Pancreas (tissue), 10 donors: ENCODE measurements at regions not wholly inside any gene's neighbourhood (a gene's known extent, or its start where the extent isn't known, plus 50 kb on each side); places are given as distances from the start of the nearest gene placed in this dataset.

Experiments
- ATAC-seq, 4 donors: fragments of 200-7000 bp; cut with Tn5 transposase; one replicate each; pipeline versions ENCODE4 v1.8.0 to v1.9.1; 2020; ENCODE audit warnings: mild to moderate bottlenecking in 4 of 4, moderate library complexity in 4 of 4
- DNase-seq, 6 donors: peaks; one replicate each; pipeline ENCODE4 v3.0.0-alpha.2; 2020
- FAIRE-seq: peaks from 2 replicates; lab custom pipeline; 2012; peaks lifted over from hg19 to GRCh38; lab: Jason Lieb, UNC
- H3K27ac ChIP-seq, 4 donors: fragments of 200-600 bp; sonication (generic); 1 replicate in 3 of 4; 2 replicates in 1 of 4; pipeline versions ENCODE4 v1.5.0 to v1.8.0; 2020
- H3K27me3 ChIP-seq, 4 donors: fragments of 200-600 bp; one replicate each; pipeline ENCODE4 v1.8.0; 2021
- H3K36me3 ChIP-seq, 3 donors: fragments of 200-600 bp; sonication (generic) in 1 of 3; one replicate each; pipeline versions ENCODE4 v1.5.0 to v1.8.0; 2020 to 2021
- H3K4me1 ChIP-seq, 3 donors: fragments of 200-600 bp; one replicate each; pipeline ENCODE4 v1.8.0; 2021
- H3K4me3 ChIP-seq, 4 donors: fragments of 200-600 bp; sonication (generic) in 2 of 4; one replicate each; pipeline versions ENCODE4 v1.5.0 to v1.8.0; 2020 to 2021
- H3K9me3 ChIP-seq, 4 donors: fragments of 200-600 bp; one replicate each; pipeline ENCODE4 v1.8.0; 2021
- CTCF ChIP-seq, 4 donors: fragments of 200-600 bp; sonication (generic) in 3 of 4; IDR thresholded peaks; one replicate each; pipeline versions ENCODE4 v1.5.0 to v1.8.0; 2021; ENCODE audit warnings: antibody characterized with exemption in 4 of 4
- WGBS, 2 donors: extraction: QIAGEN DNeasy Blood & Tissue Kit; methylation state at CpG; one replicate each; pipeline ENCODE4 v1.1.7; 2013; 5-methylcytosine and 5-hydroxymethylcytosine counted together
- intact Hi-C, 3 donors: fragments of 100-400 bp; cut with DNase I; formaldehyde crosslinking; loops; one replicate each; pipeline versions ENCODE4 v1.11.1 to v1.14.2; 2022
- donor health status: healthy with polysubstance abuse.
- donor health status: DM: no; HTN: no; CAD: no; lungs with moderate emphysema.
- donor health status: DM: no; HTN: no; CAD: no.
- donor health status: control.
- donor health status: control.
- donor health status: Bipolar disorder and iron deficiency.
- donor health status: DM: yes; HTN: yes; CAD: no.
- donor health status: DM: no; HTN: no; CAD: no.
- donor health status: DM: no; HTN: no; CAD: no.
- donor health status: DM: yes; HTN: yes; CAD: no.

DNA sequence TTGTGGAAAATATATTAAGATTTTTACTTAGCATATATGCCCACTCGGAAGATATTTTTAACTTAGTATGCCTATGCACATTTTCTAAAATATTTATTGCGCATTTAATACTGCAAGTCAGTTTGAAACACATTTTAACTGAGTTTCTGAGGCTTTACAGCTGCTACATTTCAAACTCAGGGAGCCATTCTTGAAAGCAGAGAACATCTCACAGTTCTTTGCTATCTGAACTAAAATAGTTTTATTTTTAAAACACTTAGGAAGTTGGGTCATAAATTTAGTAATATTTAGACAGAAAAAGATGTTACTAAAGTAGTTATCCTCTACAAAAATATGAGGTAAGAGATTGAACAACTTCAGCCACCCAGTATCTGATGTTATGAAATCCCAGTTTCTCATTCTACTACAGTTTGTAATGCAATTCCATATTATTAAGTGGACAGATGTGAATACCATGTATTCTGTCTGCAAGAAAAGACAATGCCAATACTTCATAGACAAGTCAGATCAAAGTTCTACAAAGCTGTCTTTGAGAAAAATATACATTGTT lies 409.9 kb upstream of the EDIL3 start:
- no peaks in the 10 kb centered on the region for H3K4me1 ChIP-seq
- H3K4me3 ChIP-seq: no peak overlapping the region
- H3K27ac ChIP-seq: no peak overlapping the region
- ATAC-seq (no peak), FAIRE-seq (no peak), DNase-seq (no peak)
- 64 to 84% methylated on average over 2 of the region's 2 CpGs for WGBS, 2 donors
- no peaks in the 10 kb centered on the region for H3K9me3 ChIP-seq
- H3K36me3 ChIP-seq: no peaks in the 10 kb centered on the region
- intact Hi-C loops: no loop called here
- H3K27me3 ChIP-seq: no peaks in the 10 kb centered on the region
- no peak for TF ChIP-seq CTCF (IDR thresholded peaks at IDR 0.05)

DNA sequence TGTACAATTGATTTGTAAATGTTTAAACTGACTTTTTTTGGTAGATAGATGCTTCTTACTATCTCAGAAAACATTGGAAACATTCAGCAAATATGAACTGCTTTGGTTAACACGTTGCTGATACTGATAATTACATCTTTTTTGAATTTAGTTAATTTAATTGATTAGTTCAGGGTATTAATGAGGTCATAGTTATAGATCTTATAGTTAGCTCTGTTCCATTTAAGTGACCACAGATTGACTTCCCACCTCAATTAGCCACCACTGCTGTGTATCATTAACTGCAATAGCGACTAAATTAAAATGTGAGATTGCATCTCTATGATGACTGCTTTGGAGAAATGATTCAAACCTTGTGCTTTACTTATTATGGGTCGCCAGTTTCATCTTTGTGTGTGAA lies 407.1 kb upstream of the EDIL3 start:
- TF ChIP-seq CTCF (IDR thresholded peaks at IDR 0.05): no peak
- no peaks in the 10 kb centered on the region for H3K27me3 ChIP-seq
- 43 to 52% methylated on average over 3 of the region's 3 CpGs for WGBS, 2 donors
- intact Hi-C loops: no loop called here
- no peaks in the 10 kb centered on the region for H3K36me3 ChIP-seq
- H3K9me3 ChIP-seq: no peaks in the 10 kb centered on the region
- FAIRE-seq (no peak), DNase-seq (no peak), ATAC-seq (no peak)
- no peak overlapping the region for H3K4me3 ChIP-seq
- H3K4me1 ChIP-seq: no peaks in the 10 kb centered on the region
- H3K27ac ChIP-seq: no peak overlapping the region

DNA sequence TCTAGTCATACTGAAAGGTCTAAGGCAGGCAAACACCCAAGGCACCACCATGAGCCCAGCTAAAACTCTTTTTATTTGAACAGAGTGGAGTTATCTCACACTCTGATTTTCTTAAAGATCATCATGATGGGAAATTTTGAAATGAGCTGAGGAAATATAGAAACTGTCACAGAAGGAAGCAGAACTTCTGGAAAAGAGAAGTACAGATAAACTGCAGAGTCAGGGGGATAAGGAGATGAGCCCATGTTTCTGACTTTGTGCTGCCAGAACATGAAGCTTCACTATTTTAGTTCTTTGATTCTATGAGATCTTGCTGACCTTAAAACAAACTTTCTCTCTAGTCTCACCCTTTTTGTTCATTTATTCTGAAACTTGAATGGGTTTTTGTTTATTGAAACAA lies 406.5 kb upstream of the EDIL3 start:
- H3K27ac ChIP-seq: no peak overlapping the region
- H3K4me3 ChIP-seq: no peak overlapping the region
- intact Hi-C loops: no loop called here
- no peaks in the 10 kb centered on the region for H3K9me3 ChIP-seq
- ATAC-seq: no peak
- no peak for FAIRE-seq
- TF ChIP-seq CTCF (IDR thresholded peaks at IDR 0.05): no peak
- no peaks in the 10 kb centered on the region for H3K36me3 ChIP-seq
- DNase-seq: no peak
- no peaks in the 10 kb centered on the region for H3K4me1 ChIP-seq
- H3K27me3 ChIP-seq: no peaks in the 10 kb centered on the region

DNA sequence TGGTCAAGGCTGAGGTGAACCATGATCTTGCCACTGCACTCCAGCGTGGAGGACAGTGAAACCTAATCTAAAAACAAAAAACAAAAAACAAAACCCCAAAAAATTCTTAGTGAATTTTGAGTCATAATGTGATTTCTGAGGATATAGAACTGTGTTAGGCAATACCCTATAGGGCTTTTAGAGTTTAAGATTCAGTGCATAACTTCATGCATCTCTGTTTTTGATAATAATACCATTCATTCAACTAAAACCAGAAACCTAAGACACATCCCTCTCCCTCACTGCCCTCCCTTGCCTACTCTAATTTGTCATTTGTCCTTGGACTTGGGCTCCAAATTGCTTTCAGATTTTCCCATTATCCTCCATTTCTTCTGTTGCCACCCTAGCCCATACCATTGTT lies 405.7 kb upstream of the EDIL3 start:
- no peaks in the 10 kb centered on the region for H3K36me3 ChIP-seq
- H3K4me1 ChIP-seq: no peaks in the 10 kb centered on the region
- 78 to 91% methylated on average over 1 of the region's 1 CpG for WGBS, 2 donors
- intact Hi-C loops: no loop called here
- TF ChIP-seq CTCF (IDR thresholded peaks at IDR 0.05): no peak
- DNase-seq (no peak), FAIRE-seq (no peak), ATAC-seq (no peak)
- no peak overlapping the region for H3K4me3 ChIP-seq
- H3K27ac ChIP-seq: no peak overlapping the region
- no peaks in the 10 kb centered on the region for H3K27me3 ChIP-seq
- no peaks in the 10 kb centered on the region for H3K9me3 ChIP-seq

GRCh38 chr5:84783003-84783402 lies 398.3 kb upstream of the EDIL3 start:
- H3K4me1 ChIP-seq: no peaks in the 10 kb centered on the region
- DNase-seq (no peak), ATAC-seq (no peak), FAIRE-seq (no peak)
- H3K27ac ChIP-seq: no peak overlapping the region
- no peaks in the 10 kb centered on the region for H3K27me3 ChIP-seq
- no peak overlapping the region for H3K4me3 ChIP-seq
- intact Hi-C loops: no loop called here
- H3K9me3 ChIP-seq: no peaks in the 10 kb centered on the region
- TF ChIP-seq CTCF (IDR thresholded peaks at IDR 0.05): no peak
- no peaks in the 10 kb centered on the region for H3K36me3 ChIP-seq
- 79 to 89% methylated on average over 3 of the region's 3 CpGs for WGBS, 2 donors
